GM23248 (cell line): ENCODE measurements at regions not wholly inside any gene's neighbourhood (a gene's known extent, or its start where the extent isn't known, plus 50 kb on each side); places are given as distances from the start of the nearest gene placed in this dataset.

ENCODE experiments used
- EZH2 ChIP-seq: fragments of 200-600 bp; sonication (generic); IDR thresholded peaks from 2 replicates; pipeline ENCODE4 v1.6.1; 2018; ENCODE audit warnings: antibody characterized with exemption, mild to moderate bottlenecking; ENCODE audit not compliant: insufficient read depth, poor library complexity, severe bottlenecking
- EZH2phosphoT487 ChIP-seq: fragments of 200-600 bp; sonication (generic); IDR thresholded peaks from 2 replicates; pipeline ENCODE4 v1.6.1; 2018; ENCODE audit warnings: antibody characterized with exemption, moderate library complexity, mild to moderate bottlenecking, low read depth; ENCODE audit not compliant: insufficient read depth

DNA sequence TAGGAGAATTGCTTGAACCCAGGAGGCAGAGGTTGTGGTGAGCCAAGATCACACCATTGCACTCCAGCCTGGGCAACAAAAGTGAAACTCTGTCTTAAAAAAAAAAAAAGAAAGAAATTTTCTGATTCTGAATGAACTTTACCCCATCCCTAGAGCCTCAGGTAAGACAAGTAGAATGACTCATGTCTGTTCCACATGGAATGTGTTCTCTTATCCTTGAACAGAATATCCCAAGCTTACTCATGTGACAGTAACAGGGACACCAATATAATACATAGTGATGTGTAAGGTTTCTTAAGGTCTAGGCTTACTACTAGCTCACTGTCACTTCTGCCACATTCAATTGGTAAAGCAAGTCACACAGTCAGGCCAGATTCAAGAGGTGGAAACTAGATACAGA is 219.6 kb upstream of the BTBD3 start:
- TF ChIP-seq EZH2, result no peak
- no peak for TF ChIP-seq EZH2phosphoT487
